Kidney (tissue), 13 donors: ENCODE measurements at regions not wholly inside any gene's neighbourhood (a gene's known extent, or its start where the extent isn't known, plus 50 kb on each side); places are given as distances from the start of the nearest gene placed in this dataset.

ENCODE experiments used
- DNase-seq, 5 donors: peaks; one replicate each; pipeline ENCODE4 v3.0.0-alpha.2; 2013 to 2020
- FAIRE-seq: peaks from 2 replicates; lab custom pipeline; 2012; peaks lifted over from hg19 to GRCh38; lab: Jason Lieb, UNC
- H3K27ac ChIP-seq, 2 donors: one replicate each; pipeline ENCODE4 v1.7.0; 2013; ENCODE audit warnings: low read depth in 2 of 2, low read length in 2 of 2, inconsistent platforms in 1 of 2
- H3K27me3 ChIP-seq: one replicate; pipeline ENCODE4 v1.7.1; 2013; ENCODE audit warnings: low read length, inconsistent platforms; ENCODE audit not compliant: control insufficient read depth, insufficient read depth
- H3K36me3 ChIP-seq, 3 donors: one replicate each; pipeline versions ENCODE4 v1.7.0 to v1.7.1; 2013; ENCODE audit warnings: low read length in 3 of 3, control low read depth in 1 of 3, inconsistent platforms in 1 of 3; ENCODE audit not compliant: insufficient read depth in 3 of 3, control insufficient read depth in 2 of 3
- H3K4me1 ChIP-seq, 3 donors: one replicate each; pipeline versions ENCODE4 v1.7.0 to v1.7.1; 2013; ENCODE audit warnings: low read length in 3 of 3, inconsistent platforms in 1 of 3, low read depth in 1 of 3; ENCODE audit not compliant: control insufficient read depth in 2 of 3, insufficient read depth in 2 of 3
- H3K4me3 ChIP-seq, 3 donors: one replicate each; pipeline versions ENCODE4 v1.7.0 to v1.8.1; 2013; ENCODE audit warnings: low read length in 3 of 3, control low read depth in 1 of 3, inconsistent platforms in 1 of 3
- H3K9ac ChIP-seq, 3 donors: one replicate each; pipeline versions ENCODE4 v1.7.0 to v1.7.1; 2013; ENCODE audit warnings: low read length in 3 of 3, control low read depth in 1 of 3, inconsistent platforms in 1 of 3
- H3K9me3 ChIP-seq, 3 donors: one replicate each; pipeline versions ENCODE4 v1.7.0 to v1.7.1; 2013; ENCODE audit warnings: low read length in 3 of 3, control low read depth in 1 of 3, inconsistent platforms in 1 of 3; ENCODE audit not compliant: control insufficient read depth in 2 of 3, insufficient read depth in 1 of 3
- intact Hi-C: fragments of 100-400 bp; cut with DNase I; formaldehyde crosslinking; loops from one replicate; pipeline ENCODE4 v1.11.1; 2022
- TF ChIP-seq, protein P1 (sequence below): IDR thresholded peaks from 3 replicates; pipeline ENCODE4 v1.5.1; 2012; ENCODE audit warnings: mild to moderate bottlenecking, moderate library complexity, borderline replicate concordance; ENCODE audit not compliant: insufficient read depth; ENCODE audit errors: extremely low read depth
- donor health status: control.
- donor health status: control.
- donor health status: control.
- donor health status: control.
- donor health status: control.
- donor health status: DM: yes; HTN: yes; CAD: no.
- donor health status: Normal renal cell carcinoma (clear cell type).

DNA sequence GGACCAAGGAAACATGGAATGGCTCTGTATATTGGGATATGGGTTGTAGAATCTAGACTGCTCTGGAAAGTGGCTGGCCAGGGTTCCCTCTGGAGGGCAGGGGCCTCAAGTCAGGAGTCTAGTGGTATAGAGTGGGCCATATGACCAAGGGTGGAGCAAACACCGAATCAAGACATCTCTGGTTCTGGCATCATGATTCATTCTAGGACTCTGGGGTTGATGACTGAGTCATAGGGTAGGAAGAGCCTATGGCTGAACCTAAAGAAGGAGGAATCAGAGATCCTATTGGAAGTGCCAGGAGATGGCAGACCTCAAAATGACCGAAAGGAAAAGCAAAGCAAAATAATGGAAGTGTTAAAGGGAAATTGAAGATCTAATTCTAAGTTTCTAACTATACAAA, 356.4 kb upstream of the PRICKLE1 start:
- Histone ChIP-seq H3K27ac (no peak overlapping the region), H3K9ac (no peak overlapping the region), H3K4me3 (no peak overlapping the region), H3K36me3 (no peaks in the 10 kb centered on the region), H3K9me3 (peaks cover 0 to 2% (median 0%) of the 10 kb centered on the region in 3 donors), H3K27me3 (no peaks in the 10 kb centered on the region), H3K4me1 (no peaks in the 10 kb centered on the region)
- DNase-seq (no peak), FAIRE-seq (no peak)
- intact Hi-C loops = no loop called here
- TF ChIP-seq, protein P1, sequence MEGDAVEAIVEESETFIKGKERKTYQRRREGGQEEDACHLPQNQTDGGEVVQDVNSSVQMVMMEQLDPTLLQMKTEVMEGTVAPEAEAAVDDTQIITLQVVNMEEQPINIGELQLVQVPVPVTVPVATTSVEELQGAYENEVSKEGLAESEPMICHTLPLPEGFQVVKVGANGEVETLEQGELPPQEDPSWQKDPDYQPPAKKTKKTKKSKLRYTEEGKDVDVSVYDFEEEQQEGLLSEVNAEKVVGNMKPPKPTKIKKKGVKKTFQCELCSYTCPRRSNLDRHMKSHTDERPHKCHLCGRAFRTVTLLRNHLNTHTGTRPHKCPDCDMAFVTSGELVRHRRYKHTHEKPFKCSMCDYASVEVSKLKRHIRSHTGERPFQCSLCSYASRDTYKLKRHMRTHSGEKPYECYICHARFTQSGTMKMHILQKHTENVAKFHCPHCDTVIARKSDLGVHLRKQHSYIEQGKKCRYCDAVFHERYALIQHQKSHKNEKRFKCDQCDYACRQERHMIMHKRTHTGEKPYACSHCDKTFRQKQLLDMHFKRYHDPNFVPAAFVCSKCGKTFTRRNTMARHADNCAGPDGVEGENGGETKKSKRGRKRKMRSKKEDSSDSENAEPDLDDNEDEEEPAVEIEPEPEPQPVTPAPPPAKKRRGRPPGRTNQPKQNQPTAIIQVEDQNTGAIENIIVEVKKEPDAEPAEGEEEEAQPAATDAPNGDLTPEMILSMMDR = no peak

DNA sequence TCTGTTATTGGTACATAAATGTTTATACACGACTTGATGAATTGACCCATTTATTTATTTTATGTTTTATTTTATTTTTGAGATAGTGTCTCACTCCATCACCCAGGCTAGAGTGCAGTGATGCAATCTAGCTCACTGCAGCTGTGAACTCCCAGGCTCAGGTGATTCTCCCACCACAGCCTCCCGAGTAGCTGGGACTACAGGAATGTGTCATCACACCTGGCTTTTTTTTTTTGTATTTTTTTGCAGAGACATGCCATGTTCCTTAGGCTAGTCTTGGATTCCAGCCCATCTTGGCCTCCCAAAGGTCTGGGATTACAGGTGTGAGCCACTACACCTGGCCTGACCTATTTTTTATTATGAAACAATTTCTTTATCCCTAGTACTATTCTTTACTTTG, 355.0 kb upstream of the PRICKLE1 start:
- Histone ChIP-seq H3K4me1 (no peaks in the 10 kb centered on the region), H3K4me3 (no peak overlapping the region), H3K36me3 (no peaks in the 10 kb centered on the region), H3K9ac (no peak overlapping the region), H3K27me3 (no peaks in the 10 kb centered on the region), H3K9me3 (peaks cover 0 to 2% (median 0%) of the 10 kb centered on the region in 3 donors), H3K27ac (no peak overlapping the region)
- intact Hi-C loops = no loop called here
- TF ChIP-seq, protein P1 = no peak
- DNase-seq (no peak), FAIRE-seq (no peak)

DNA sequence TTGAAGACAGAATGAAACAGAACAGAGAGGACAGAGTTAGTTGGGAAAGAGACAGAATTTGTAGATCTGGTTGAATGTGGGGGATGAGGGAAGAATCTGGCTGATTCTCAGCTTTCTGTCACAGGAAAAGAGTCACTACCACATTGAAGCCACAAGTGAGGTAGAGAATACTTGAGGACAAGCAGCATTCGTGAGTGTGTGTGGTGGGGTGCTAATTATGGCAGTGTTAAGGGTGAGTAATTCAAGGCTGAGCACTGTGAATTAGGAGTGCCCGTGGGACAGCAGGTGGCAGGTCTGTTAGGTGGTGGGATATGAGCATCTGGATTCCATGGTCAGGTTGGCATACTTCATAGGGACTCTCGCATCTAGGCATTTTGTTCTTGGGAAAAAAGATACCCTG, 347.4 kb upstream of the PRICKLE1 start:
- Histone ChIP-seq H3K4me1 (no peaks in the 10 kb centered on the region), H3K27me3 (no peaks in the 10 kb centered on the region), H3K9me3 (peaks cover 0 to 2% (median 0%) of the 10 kb centered on the region in 3 donors), H3K9ac (no peak overlapping the region), H3K36me3 (no peaks in the 10 kb centered on the region), H3K27ac (no peak overlapping the region), H3K4me3 (no peak overlapping the region)
- no peak for DNase-seq
- no peak for FAIRE-seq
- TF ChIP-seq, protein P1 = no peak
- intact Hi-C loops = no loop called here

DNA sequence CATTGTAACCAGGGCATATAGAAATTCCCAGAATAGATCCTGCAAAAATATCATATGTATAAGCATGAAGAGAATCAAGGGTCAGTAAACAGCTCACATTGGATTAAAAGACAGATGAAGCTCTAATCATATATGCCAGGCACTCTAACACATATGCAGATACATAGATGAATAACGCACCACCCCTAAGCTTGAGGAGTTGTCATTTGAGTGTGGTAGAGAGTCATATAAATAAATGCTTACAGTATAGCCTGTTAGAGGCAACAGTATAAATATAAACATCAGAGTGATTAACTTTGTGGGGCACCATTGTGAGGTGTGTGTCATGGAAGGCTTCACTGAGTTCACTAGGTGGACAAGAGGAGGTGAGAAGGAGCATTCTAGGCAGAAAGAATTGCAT, 346.7 kb upstream of the PRICKLE1 start:
- H3K27ac ChIP-seq = no peak overlapping the region
- H3K36me3 ChIP-seq = no peaks in the 10 kb centered on the region
- H3K27me3 ChIP-seq = no peaks in the 10 kb centered on the region
- DNase-seq (no peak), FAIRE-seq (no peak)
- TF ChIP-seq, protein P1 = no peak
- H3K4me3 ChIP-seq = no peak overlapping the region
- H3K9ac ChIP-seq = no peak overlapping the region
- H3K4me1 ChIP-seq = no peaks in the 10 kb centered on the region
- intact Hi-C loops = no loop called here
- H3K9me3 ChIP-seq = no peaks in the 10 kb centered on the region
